K562 (cell line): ENCODE measurements at regions not wholly inside any gene's neighbourhood (a gene's known extent, or its start where the extent isn't known, plus 50 kb on each side); places are given as distances from the start of the nearest gene placed in this dataset.

Experiments used
- ATAC-seq: fragments of 200-7000 bp; cut with Tn5 transposase; 3 replicates; pipeline ENCODE4 v1.9.1; 2020; ENCODE audit warnings: moderate library complexity
- BruUV-seq: library from RNA; stranded (reverse); fragments of 400-500 nt; replicated peaks from 2 replicates; lab custom pipeline; 2021; lab: Mats Ljungman, UMichigan
- CTCF ChIA-PET: fragments of 300-600 bp; formaldehyde crosslinking; extraction: SDS; loops from one replicate; lab custom pipeline; 2021; ENCODE audit warnings: low intra/inter-chr PET ratio; lab: Yijun Ruan, JAX
- POLR2A ChIA-PET: fragments of 300-600, 350-650 bp; sonication (Branson Sonifier 250); formaldehyde crosslinking; extraction: SDS; loops from one replicate; lab custom pipeline; 2021; ENCODE audit warnings: antibody characterized with exemption, inconsistent platforms; lab: Yijun Ruan, JAX
- DNase-seq, 4 experiments: peaks; one replicate each; pipeline versions ENCODE4 v3.0.0 to v3.0.0-alpha.2; 2011 to 2018; ENCODE audit warnings: low spot score in 3 of 4, mixed read lengths in 3 of 4; ENCODE audit errors: extremely low read depth in 1 of 4
- FAIRE-seq: peaks from 2 replicates; lab custom pipeline; 2011; peaks lifted over from hg19 to GRCh38; lab: Jason Lieb, UNC
- H2AFZ ChIP-seq: 2 replicates; pipeline ENCODE4 v1.6.0; 2011; ENCODE audit warnings: low read depth, low read length, control low read depth, inconsistent platforms
- H3K27ac ChIP-seq: fragments of 200-600 bp; 3 replicates; pipeline ENCODE4 v1.8.0; 2011; ENCODE audit warnings: low read depth, mild to moderate bottlenecking, control low read depth, inconsistent platforms, low read length, moderate library complexity, mixed read lengths; ENCODE audit errors: extremely low read depth
- H3K27me3 ChIP-seq, 2 experiments: fragments of 300-600 bp in 1 of 2; 2 replicates in 1 of 2; 3 replicates in 1 of 2; pipeline versions ENCODE4 v1.6.0 to v1.8.0; 2011; ENCODE audit warnings: inconsistent platforms in 2 of 2, low read length in 2 of 2, mild to moderate bottlenecking in 1 of 2, mixed read lengths in 1 of 2, moderate library complexity in 1 of 2; ENCODE audit not compliant: control insufficient read depth in 2 of 2, insufficient read depth in 2 of 2
- H3K36me3 ChIP-seq: fragments of 300-600 bp; 3 replicates; pipeline ENCODE4 v1.8.0; 2011; ENCODE audit warnings: mild to moderate bottlenecking, low read length, inconsistent platforms; ENCODE audit not compliant: control insufficient read depth, insufficient read depth
- H3K4me1 ChIP-seq, 2 experiments: fragments of 200-600 bp in 1 of 2; replicated peaks in 1 of 2; 2 replicates in 1 of 2; 3 replicates in 1 of 2; pipeline versions ENCODE4 v1.5.1 to v1.8.0; 2011; ENCODE audit warnings: inconsistent platforms in 2 of 2, low read length in 2 of 2, mild to moderate bottlenecking in 1 of 2, mixed read lengths in 1 of 2, moderate library complexity in 1 of 2; ENCODE audit not compliant: control insufficient read depth in 2 of 2, insufficient read depth in 2 of 2
- H3K4me2 ChIP-seq: 2 replicates; pipeline ENCODE4 v1.6.1; 2011; ENCODE audit warnings: low read length, control low read depth, inconsistent platforms, mixed read lengths; ENCODE audit not compliant: insufficient read depth
- H3K4me3 ChIP-seq: fragments of 200-600 bp; sonication (generic), shearing (Covaris generic); 2 replicates; pipeline ENCODE4 v1.5.1; 2016; ENCODE audit warnings: control low read depth, inconsistent platforms
- H3K79me2 ChIP-seq: fragments of 200-600 bp; 3 replicates; pipeline ENCODE4 v1.8.0; 2011; ENCODE audit warnings: low read length, inconsistent platforms; ENCODE audit not compliant: control insufficient read depth, insufficient read depth
- H3K9ac ChIP-seq, 2 experiments: 2 replicates each; pipeline versions ENCODE4 v1.6.0 to v1.6.1; 2011; ENCODE audit warnings: low read depth in 2 of 2, low read length in 2 of 2, control low read depth in 1 of 2, inconsistent platforms in 1 of 2, mild to moderate bottlenecking in 1 of 2, mixed read lengths in 1 of 2; ENCODE audit not compliant: insufficient read depth in 1 of 2
- H3K9me1 ChIP-seq: one replicate; pipeline ENCODE4 v1.6.0; 2011; ENCODE audit warnings: inconsistent platforms, mild to moderate bottlenecking, low read length, moderate library complexity; ENCODE audit not compliant: control insufficient read depth, insufficient read depth
- H3K9me3 ChIP-seq: replicated peaks from 2 replicates; pipeline ENCODE4 v1.5.1; 2011; ENCODE audit warnings: low read depth, low read length, inconsistent platforms; ENCODE audit not compliant: control insufficient read depth, insufficient read depth
- H4K20me1 ChIP-seq: replicated peaks from 2 replicates; pipeline ENCODE4 v1.6.1; 2011; ENCODE audit warnings: low read length, inconsistent platforms, mixed read lengths; ENCODE audit not compliant: control insufficient read depth, insufficient read depth
- BHLHE40 ChIP-seq: IDR thresholded peaks from 2 replicates; pipeline ENCODE4 v1.6.1; 2011; ENCODE audit warnings: low read length, improper control_type of control experiment
- BRD4 ChIP-seq: fragments of 200-600 bp; sonication (generic); IDR thresholded peaks from 2 replicates; pipeline ENCODE4 v1.6.1; 2017; ENCODE audit warnings: inconsistent platforms
- CBFA2T2 ChIP-seq: fragments of 450-650 bp; conservative IDR thresholded peaks from 2 replicates; pipeline ENCODE4 v1.6.1; 2017; ENCODE audit warnings: mild to moderate bottlenecking
- ESRRB ChIP-seq: fragments of 250-450 bp; sonication (Bioruptor Pico); IDR thresholded peaks from 2 replicates; pipeline ENCODE4 v1.5.0; 2020; ENCODE audit warnings: mild to moderate bottlenecking, moderate library complexity, borderline replicate concordance
- IRF2 ChIP-seq: sonication (generic); formaldehyde crosslinking; IDR thresholded peaks from 2 replicates; pipeline ENCODE4 v1.8.1; 2022; ENCODE audit warnings: mild to moderate bottlenecking, missing genetic modification reagents
- IRF9 ChIP-seq: fragments of 450-650 bp; IDR thresholded peaks from 2 replicates; pipeline ENCODE4 v1.6.1; 2016; ENCODE audit warnings: missing biosample characterization, missing genetic modification characterization
- RBBP5 ChIP-seq: fragments of 200-600 bp; sonication (generic); IDR thresholded peaks from 2 replicates; pipeline ENCODE4 v1.6.1; 2012; ENCODE audit warnings: borderline replicate concordance, mild to moderate bottlenecking, low read length, control low read depth, inconsistent platforms; ENCODE audit not compliant: insufficient read depth, poor library complexity, severe bottlenecking
- RFX7 ChIP-seq: fragments of 250-450 bp; sonication (Bioruptor Pico); IDR thresholded peaks from 2 replicates; pipeline ENCODE4 v1.5.1; 2021; ENCODE audit warnings: mild to moderate bottlenecking
- SMARCC2 ChIP-seq: fragments of 450-650 bp; IDR thresholded peaks from 2 replicates; pipeline ENCODE4 v1.6.1; 2017; ENCODE audit warnings: antibody characterized with exemption, moderate library complexity, mild to moderate bottlenecking, low read depth
- TAF15 ChIP-seq: fragments of 200-400 bp; formaldehyde crosslinking; IDR thresholded peaks from 2 replicates; pipeline ENCODE4 v1.6.1; 2017; ENCODE audit warnings: mild to moderate bottlenecking, low read depth, low read length, moderate library complexity
- THAP12 ChIP-seq: fragments of 250-450 bp; sonication (Bioruptor Pico); IDR thresholded peaks from 2 replicates; pipeline ENCODE4 v1.9.0; 2021; ENCODE audit warnings: mild to moderate bottlenecking, inconsistent platforms
- ZNF707 ChIP-seq: fragments of 250-450 bp; sonication (Bioruptor Pico); conservative IDR thresholded peaks from 2 replicates; pipeline ENCODE4 v1.8.0; 2022; ENCODE audit warnings: inconsistent platforms, mild to moderate bottlenecking, moderate library complexity
- WGBS: fragments of 100-300 bp; shearing (Covaris generic); methylation state at CpG from one replicate; pipeline ENCODE4 v1.1.6; 2016; ENCODE audit warnings: low coverage, mixed read lengths; ENCODE audit not compliant: insufficient coverage; ENCODE audit errors: missing lambda C conversion rate; 5-methylcytosine and 5-hydroxymethylcytosine counted together
- in situ Hi-C: fragments of 300-500 bp; cut with MboI; formaldehyde crosslinking; loops from 4 replicates; pipeline ENCODE4 v1.15.0; 2018; ENCODE audit warnings: inconsistent platforms, mixed read lengths
- intact Hi-C: fragments of 100-400 bp; cut with micrococcal nuclease; formaldehyde crosslinking; loops from 2 replicates; pipeline ENCODE4 v1.14.2; 2022
- TF ChIP-seq, protein P1 (sequence below): fragments of 450-650 bp; IDR thresholded peaks from 2 replicates; pipeline ENCODE4 v1.7.1; 2018; ENCODE audit warnings: mild to moderate bottlenecking, low read depth; ENCODE audit not compliant: partially characterized antibody
- TF ChIP-seq, protein P2 (sequence below): sonication (generic); formaldehyde crosslinking; IDR thresholded peaks from 2 replicates; pipeline ENCODE4 v1.4.0; 2020; ENCODE audit warnings: mild to moderate bottlenecking, missing genetic modification reagents

- Histone ChIP-seq H2AFZ (no peak overlapping the region), H3K9me1 (no peaks in the 10 kb centered on the region), H3K9ac (no peak overlapping the region), H4K20me1 (no peaks in the 10 kb centered on the region), H3K9me3 (no peaks in the 10 kb centered on the region), H3K4me3 (no peak overlapping the region), H3K4me1 (no peaks in the 10 kb centered on the region), H3K36me3 (no peaks in the 10 kb centered on the region), H3K27me3 (peaks cover 0 to 10% of the 10 kb centered on the region in 2 experiments; a peak in 2 of 5 replicates), H3K27ac (no peak overlapping the region), H3K4me2 (no peak overlapping the region), H3K79me2 (no peaks in the 10 kb centered on the region)
- FAIRE-seq (no peak), ATAC-seq (no peak), DNase-seq (no peak)
- WGBS: 11% methylated on average over 10 of the region's 10 CpGs
- intact Hi-C loops (no loop called here), in situ Hi-C loops (loop anchor here (10.0 kb wide), 1 partner anchor 715 kb away; no protein-coding TSS in a partner anchor)
- CTCF ChIA-PET: no interaction called here
- no TSS peak for BruUV-seq
- POLR2A ChIA-PET: no interaction called here
- TF ChIP-seq ZNF707 (no peak), IRF9 (tag) (no peak), IRF2 (CRISPR knock-in tag) (no peak), BRD4 (no peak), TAF15 (no peak), CBFA2T2 (no peak), SMARCC2 (no peak), BHLHE40 (no peak), RFX7 (CRISPR knock-in tag) (no peak), THAP12 (CRISPR knock-in tag) (no peak), ESRRB (no peak), RBBP5 (no peak)
- TF ChIP-seq, protein P1, sequence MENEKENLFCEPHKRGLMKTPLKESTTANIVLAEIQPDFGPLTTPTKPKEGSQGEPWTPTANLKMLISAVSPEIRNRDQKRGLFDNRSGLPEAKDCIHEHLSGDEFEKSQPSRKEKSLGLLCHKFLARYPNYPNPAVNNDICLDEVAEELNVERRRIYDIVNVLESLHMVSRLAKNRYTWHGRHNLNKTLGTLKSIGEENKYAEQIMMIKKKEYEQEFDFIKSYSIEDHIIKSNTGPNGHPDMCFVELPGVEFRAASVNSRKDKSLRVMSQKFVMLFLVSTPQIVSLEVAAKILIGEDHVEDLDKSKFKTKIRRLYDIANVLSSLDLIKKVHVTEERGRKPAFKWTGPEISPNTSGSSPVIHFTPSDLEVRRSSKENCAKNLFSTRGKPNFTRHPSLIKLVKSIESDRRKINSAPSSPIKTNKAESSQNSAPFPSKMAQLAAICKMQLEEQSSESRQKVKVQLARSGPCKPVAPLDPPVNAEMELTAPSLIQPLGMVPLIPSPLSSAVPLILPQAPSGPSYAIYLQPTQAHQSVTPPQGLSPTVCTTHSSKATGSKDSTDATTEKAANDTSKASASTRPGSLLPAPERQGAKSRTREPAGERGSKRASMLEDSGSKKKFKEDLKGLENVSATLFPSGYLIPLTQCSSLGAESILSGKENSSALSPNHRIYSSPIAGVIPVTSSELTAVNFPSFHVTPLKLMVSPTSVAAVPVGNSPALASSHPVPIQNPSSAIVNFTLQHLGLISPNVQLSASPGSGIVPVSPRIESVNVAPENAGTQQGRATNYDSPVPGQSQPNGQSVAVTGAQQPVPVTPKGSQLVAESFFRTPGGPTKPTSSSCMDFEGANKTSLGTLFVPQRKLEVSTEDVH: no peak
- TF ChIP-seq, protein P2, sequence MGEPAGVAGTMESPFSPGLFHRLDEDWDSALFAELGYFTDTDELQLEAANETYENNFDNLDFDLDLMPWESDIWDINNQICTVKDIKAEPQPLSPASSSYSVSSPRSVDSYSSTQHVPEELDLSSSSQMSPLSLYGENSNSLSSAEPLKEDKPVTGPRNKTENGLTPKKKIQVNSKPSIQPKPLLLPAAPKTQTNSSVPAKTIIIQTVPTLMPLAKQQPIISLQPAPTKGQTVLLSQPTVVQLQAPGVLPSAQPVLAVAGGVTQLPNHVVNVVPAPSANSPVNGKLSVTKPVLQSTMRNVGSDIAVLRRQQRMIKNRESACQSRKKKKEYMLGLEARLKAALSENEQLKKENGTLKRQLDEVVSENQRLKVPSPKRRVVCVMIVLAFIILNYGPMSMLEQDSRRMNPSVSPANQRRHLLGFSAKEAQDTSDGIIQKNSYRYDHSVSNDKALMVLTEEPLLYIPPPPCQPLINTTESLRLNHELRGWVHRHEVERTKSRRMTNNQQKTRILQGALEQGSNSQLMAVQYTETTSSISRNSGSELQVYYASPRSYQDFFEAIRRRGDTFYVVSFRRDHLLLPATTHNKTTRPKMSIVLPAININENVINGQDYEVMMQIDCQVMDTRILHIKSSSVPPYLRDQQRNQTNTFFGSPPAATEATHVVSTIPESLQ (CRISPR knock-in tag): no peak
Measured at GRCh38 chr2:236359426-236360045, 95.3 kb upstream of the ASB18 start.
